Stimulated activated CD4-positive, alpha-beta T cell treated with anti-CD3 and anti-CD28 coated beads, Interleukin-2, amount 100 ng/mL, for 48 hours (primary cell): ENCODE measurements at regions not wholly inside any gene's neighbourhood (a gene's known extent, or its start where the extent isn't known, plus 50 kb on each side); places are given as distances from the start of the nearest gene placed in this dataset.
"Not testable (repeated sequence)": the region's sequence is repeated elsewhere in the genome, so short reads cannot be mapped to it uniquely, and the experiment has no call there.

Source experiments
- DNase-seq, 2 donors: peaks; one replicate each; pipeline ENCODE4 v3.0.0-alpha.2; 2020

DNA sequence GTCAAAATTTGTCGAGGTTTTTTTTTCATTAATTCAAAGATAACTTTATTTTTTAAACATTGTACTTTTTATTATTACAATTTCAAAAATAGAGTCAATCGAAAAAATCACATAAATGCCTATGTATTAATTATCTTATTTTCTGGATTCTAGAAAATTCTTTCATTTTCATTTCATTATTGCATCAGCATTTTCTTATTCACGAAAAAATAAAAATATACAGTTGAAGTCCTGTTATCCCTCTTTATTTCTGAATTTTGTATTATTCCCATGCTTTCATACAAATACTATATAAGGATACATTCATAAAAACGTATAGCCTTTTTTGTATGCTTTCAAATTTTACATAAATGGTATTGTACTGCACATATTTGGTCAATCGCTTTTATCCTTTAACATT lies 681.0 kb upstream of the USP24 start:
- no peak for DNase-seq

DNA sequence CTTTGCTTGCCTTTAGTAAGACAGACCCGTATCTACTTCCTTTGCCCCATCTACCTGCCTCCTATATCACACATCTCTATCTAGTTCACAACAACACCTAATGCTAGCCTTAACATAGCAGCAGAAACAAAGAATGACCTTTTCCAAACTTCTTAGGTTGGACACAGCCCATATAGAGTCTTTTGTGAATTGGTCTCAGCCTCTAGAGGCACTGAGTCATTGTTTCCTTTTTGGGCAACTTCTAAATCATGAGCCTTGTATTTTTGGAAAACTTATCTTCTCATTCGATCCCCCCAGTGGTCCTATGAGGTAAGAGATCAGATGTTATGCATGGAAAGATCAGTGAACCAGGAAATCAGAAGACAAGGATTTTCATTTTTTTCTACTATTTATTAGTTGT lies 679.4 kb upstream of the USP24 start:
- DNase-seq, result no peak

DNA sequence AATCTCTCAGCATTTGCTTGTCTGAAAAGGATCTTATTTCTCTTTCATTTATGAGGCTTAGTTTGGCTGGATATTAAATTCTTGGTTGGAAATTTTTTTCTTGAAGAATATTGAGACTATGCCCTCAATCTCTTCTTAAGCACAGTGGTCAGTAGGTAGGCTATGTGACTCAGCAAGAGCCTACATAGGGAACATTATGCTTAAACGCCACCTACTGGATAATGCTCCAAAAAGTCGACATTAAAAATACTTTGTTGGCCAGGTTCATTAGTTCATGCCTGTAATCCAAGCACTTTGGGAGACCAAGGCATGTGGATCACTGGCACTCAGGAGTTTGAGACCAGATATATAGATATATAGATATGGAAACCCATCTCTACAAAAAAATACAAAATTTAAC lies 678.0 kb upstream of the USP24 start:
- no peak for DNase-seq

DNA sequence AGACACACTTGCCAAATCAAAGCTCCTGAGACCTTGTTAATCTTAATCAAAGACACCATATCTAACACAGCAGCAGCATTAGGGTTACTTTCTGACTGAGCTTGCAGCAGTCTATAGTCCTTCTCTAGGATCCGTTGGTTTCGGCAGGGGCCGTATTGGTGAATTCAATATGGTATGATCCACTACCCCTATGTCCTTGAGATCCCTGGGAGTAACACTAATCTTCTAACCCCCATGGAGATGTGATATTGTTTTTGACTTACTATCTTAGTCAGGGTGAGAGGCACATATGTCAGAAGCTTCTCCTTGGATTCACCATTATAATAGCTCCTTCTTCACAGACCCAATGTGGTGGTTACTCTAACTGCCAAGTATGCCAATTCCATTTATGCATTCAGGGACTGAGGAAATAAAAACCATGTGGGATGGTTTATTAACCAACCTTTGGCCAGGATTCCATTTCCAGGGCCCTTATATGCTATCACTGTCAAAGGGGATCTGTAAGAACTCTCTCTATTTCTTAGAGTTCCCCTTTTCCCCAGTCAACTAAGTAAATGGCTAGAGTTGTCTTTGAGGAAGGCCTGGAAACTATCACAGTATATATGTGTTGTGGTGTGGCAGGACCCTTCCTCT lies 673.6 kb upstream of the USP24 start:
- no peak for DNase-seq

GRCh38 chr1:55886856-55887712 lies 671.9 kb upstream of the USP24 start:
- DNase-seq, result no peak

- no peak for DNase-seq
These were observed 670.5 kb upstream of the USP24 start for GRCh38 chr1:55885619-55886018.

DNA sequence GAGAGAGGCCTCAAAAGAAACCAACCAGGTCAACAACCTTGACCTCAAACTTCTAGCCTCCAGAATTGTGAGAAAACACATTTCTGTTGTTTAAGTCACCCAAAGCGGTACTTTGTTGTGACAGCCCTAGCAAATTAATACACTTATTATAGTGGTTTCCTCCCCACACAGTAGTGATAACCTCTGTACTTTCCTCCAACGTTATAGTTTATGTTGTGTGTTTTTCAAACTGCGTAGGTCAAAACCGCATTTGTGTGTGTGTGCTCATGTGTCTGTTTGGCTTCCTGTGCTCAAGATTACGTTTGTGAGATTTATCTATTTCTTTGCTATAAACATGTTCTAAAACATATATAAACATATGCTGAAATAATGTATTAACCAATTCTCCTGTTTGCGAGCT lies 667.8 kb upstream of the USP24 start:
- DNase-seq, result no peak

GRCh38 chr1:55879346-55879745 lies 664.2 kb upstream of the USP24 start:
- DNase-seq, result no peak

DNA sequence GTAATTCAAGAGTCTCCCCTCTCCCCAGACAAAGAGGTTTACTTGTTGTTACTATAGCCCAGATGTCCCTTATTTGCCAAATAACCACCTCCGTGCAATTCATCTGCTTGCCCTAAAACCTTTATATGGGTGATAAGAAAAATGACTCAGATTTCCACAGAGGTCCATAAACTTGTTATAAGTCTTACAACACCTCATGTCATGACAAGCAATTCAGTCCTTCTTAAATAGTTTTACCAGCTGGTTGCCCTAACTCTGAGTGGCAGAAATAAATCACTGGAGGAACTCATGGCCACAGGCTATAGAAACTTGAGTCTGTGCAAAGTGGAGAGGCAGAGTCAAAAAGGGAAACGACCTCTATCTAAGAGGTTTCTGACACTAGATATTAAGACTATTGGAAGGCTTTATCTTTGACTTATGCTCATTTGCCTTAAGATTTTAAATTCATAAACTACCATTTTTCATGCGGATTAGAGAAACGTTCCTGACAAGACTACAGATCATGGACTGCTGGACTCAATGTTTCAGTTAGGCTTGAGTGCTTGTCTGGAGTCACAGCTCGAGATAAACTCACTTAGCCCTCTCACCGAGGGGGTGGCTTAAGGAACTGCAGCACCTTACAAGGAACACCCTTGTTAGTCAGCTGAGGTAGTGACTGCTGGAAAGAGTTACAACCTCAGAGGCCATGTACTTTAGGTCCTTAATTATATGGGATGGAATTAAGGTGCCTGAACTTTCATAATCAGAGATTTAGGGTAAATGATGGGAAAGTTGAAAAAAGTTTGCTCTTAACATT lies 662.5 kb upstream of the USP24 start:
- no peak for DNase-seq

- DNase-seq, result no peak
These were observed 661.3 kb upstream of the USP24 start for GRCh38 chr1:55876276-55877060.

- no peak for DNase-seq
These were observed 654.9 kb upstream of the USP24 start for GRCh38 chr1:55870106-55870505.

DNA sequence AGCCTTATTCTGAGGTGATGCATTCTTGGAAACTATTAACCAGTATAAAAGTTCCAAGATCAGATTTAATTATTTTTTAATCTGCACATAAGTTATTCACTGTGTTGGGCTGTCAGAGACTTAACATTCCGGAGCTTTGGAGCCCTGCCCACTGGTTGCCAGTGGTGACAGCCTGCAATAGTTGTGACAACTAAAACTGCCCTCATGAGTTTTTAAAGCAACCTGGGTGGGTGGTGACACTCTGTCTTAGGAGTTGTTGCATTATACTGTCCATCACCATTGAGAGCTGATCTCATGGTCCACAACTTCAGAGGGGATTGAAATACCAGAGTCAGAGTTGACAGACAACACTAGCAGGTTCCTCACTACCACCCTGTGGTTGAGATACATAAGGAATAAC lies 653.9 kb upstream of the USP24 start:
- no peak for DNase-seq

- DNase-seq, result no peak
These were observed 652.9 kb upstream of the USP24 start for GRCh38 chr1:55868026-55868425.

GRCh38 chr1:55867304-55867843 lies 652.2 kb upstream of the USP24 start:
- DNase-seq, result no peak

DNA sequence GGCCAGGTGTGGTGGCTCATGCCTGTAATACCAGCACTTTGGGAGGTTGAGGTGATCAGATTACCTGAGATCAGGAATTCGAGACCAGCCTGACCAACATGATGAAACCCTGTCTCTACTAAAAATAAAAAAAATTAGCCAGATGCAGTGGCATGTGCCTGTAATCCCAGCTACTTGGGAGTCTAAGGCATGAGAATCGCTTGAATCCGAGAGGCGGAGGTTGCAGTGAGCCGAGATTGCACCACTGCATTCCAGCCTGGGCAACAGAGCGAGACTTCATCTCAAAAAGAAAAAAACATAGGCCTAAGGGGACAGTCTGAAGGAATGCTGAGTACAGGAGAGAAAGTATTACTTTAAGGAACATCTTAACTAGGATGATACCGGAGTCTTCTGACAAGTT lies 650.6 kb upstream of the USP24 start:
- DNase-seq, result not testable (repeated sequence)

DNA sequence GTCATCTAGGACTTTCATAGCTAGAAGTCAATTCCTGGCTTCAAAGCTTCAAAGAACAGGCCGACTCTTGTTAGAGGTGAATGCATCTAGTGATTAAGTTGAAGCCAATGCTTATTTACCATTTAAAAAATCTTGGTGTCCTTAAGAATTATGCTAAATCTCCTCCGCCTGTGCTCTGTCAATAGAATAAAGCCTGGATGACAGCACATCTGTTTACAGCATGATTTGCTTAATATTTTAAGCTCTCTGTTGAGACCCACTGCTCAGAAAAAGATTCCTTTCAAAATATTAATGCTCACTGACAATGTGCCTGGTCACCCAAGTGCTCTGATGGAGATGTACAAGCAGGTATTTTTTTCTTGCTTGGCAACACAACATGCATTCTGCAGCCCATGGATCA lies 649.1 kb upstream of the USP24 start:
- DNase-seq, result no peak

DNA sequence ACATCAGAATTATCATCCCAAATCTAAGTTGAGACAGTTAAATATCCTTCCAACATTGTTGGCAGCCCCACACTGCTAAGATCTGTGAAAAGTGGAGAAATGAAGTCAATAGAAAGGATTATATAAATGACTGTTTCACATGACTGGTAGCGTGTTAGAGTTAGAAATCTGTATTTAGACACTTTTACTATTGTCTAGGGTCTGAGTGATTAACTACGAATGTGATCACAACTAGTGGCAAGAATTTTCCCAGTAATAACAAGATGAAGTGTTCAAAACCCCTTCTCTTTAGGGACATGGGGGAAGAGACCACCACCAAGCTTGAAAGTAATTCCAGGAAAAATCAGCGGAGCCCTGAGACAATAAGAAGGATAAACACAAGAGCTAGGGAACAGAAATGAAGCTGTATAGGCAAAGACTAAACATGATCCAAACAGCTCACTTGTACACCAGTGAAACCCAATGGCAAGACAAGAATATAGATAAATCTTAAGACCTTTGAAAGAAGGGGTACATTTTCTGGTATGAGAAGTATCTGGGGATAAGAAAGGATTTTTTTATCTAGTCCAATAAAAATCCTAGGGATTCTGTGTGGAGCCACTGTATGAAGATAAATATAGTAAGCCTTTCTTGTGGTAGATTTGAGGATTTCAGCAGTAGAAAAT lies 646.6 kb upstream of the USP24 start:
- DNase-seq, result no peak

DNA sequence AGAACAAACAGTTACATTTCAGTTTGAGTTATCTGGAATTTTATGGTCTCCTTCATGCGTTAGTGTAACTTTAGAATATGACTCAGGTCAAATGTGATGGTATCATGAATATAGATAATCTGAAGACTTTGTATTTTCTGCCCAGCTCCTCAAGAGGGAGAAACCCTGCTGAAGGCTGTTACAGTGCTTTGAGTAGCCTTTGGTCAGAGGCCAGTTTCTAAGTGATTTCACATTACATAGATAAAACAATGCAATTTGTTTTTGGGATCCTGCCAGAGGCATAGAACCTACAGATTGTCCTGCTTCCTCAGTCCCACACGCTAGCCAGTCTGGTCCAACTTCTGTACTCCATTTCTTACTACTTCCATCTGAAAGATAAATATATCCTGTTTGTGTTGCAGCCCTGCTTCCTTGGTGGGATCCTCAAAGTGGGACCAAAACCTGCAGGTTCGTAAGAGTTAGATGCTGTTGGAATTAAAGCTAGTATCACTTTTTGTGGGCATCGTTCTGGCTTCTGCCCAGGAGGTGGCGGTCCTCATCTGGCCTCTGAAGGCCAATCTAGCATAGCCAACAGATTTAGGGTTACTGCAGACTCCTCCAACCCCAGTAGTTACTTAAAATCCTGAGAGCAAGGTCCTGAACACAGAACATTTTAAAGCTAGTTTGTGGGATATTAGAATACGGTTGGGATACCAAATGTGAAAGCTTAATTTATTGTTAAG lies 645.8 kb upstream of the USP24 start:
- DNase-seq, result no peak

DNA sequence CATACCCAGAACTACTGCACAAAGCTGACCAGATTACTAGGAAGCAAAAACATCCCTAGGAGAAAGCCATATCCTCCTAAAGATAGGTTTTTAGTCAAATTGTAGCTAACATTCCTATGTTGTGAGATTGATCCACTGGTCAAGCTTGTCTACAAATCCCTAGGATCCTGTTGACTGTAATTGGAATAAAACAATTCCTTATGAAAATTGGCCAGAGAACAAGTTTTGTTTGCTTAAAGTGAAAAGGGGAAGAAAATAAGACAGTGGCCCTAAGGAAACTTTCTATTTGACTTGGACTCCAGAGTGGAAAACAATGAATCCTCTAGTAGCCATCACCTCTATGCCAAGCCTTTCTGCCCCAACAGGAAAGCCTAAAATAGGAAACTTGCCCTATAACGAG lies 645.2 kb upstream of the USP24 start:
- DNase-seq, result no peak

GRCh38 chr1:55854911-55855310 lies 639.7 kb upstream of the USP24 start:
- DNase-seq, result no peak

- no peak for DNase-seq
These were observed 633.7 kb upstream of the USP24 start for GRCh38 chr1:55848906-55849305.
